ENCODE measurements at regions not wholly inside any gene's neighbourhood (a gene's known extent, or its start where the extent isn't known, plus 50 kb on each side); places are given as distances from the start of the nearest gene placed in this dataset.

DNA sequence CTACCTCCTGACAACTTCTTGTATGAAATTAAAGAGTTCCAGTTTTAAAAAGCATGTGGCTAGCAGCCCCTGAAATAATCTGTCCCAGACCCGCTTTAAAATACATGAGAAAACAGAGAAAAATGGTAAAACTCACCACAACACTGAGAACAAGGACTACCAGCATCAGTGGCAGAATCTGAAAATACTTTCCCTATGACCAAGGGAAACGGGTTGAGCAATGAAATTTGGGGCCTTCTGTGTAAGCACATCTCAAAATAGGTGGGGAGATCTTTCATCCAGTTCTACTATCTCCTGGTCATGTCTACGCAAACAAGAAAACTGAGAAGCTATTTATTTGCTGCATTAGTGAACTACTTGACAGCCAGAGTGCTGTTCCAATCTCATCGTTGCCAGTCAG lies 172.3 kb downstream of the LNPK start:
- no peak for TF ChIP-seq CTCF (IDR thresholded peaks at IDR 0.05; ENCODE audit: insufficient read depth, low read length, poor library complexity, severe bottlenecking)
- DNase-seq (ENCODE audit: extremely low read depth, insufficient read length) = no peak
- H3K27me3 ChIP-seq (replicated peaks; ENCODE audit: control insufficient read depth, insufficient read depth, low read length) = peaks cover 1% of the 10 kb centered on the region; the same call in 1 of the 2 replicates
- no peak overlapping the region for H3K4me3 ChIP-seq (replicated peaks; ENCODE audit: low read depth, low read length)
- H3K36me3 ChIP-seq (ENCODE audit: control insufficient read depth, insufficient read depth, low read length) = no peaks in the 10 kb centered on the region

GRCh38 chr2:175827856-175828255 lies 174.2 kb downstream of the LNPK start:
- TF ChIP-seq CTCF (IDR thresholded peaks at IDR 0.05; ENCODE audit: insufficient read depth, low read length, poor library complexity, severe bottlenecking) = no peak
- H3K27me3 ChIP-seq (replicated peaks; ENCODE audit: control insufficient read depth, insufficient read depth, low read length) = no peaks in the 10 kb centered on the region
- DNase-seq (ENCODE audit: extremely low read depth, insufficient read length) = no peak
- no peaks in the 10 kb centered on the region for H3K36me3 ChIP-seq (ENCODE audit: control insufficient read depth, insufficient read depth, low read length)
- H3K4me3 ChIP-seq (replicated peaks; ENCODE audit: low read depth, low read length) = no peak overlapping the region

GRCh38 chr2:175824243-175824642 lies 177.8 kb downstream of the LNPK start:
- H3K4me3 ChIP-seq (replicated peaks; ENCODE audit: low read depth, low read length) = no peak overlapping the region
- no peaks in the 10 kb centered on the region for H3K27me3 ChIP-seq (replicated peaks; ENCODE audit: control insufficient read depth, insufficient read depth, low read length)

DNA sequence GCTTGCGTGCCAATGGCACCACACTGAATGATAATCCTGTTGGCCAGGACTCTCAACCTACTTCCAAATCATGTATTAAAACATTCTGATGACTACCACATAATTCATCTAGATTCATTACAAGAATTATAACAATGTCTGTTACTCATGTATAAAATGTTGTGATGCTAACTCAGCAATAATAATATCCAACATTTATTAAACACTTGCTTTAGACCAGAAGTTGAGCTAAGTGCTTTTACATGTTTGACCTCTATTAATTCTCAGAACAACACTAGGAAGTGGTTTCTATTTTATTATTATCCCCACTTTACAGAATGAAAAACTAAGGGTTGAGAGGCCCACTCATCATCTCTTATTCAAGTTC lies 178.4 kb downstream of the LNPK start:
- DNase-seq (ENCODE audit: extremely low read depth, insufficient read length) = no peak
- Histone ChIP-seq H3K27me3 (replicated peaks; ENCODE audit: control insufficient read depth, insufficient read depth, low read length) (no peaks in the 10 kb centered on the region), H3K4me3 (replicated peaks; ENCODE audit: low read depth, low read length) (no peak overlapping the region), H3K36me3 (ENCODE audit: control insufficient read depth, insufficient read depth, low read length) (no peaks in the 10 kb centered on the region)
- no peak for TF ChIP-seq CTCF (IDR thresholded peaks at IDR 0.05; ENCODE audit: insufficient read depth, low read length, poor library complexity, severe bottlenecking)

More at GRCh38 chr2:175824243-175824642, 177.8 kb downstream of the LNPK start:
- no peak for DNase-seq (ENCODE audit: extremely low read depth, insufficient read length)
- TF ChIP-seq CTCF (IDR thresholded peaks at IDR 0.05; ENCODE audit: insufficient read depth, low read length, poor library complexity, severe bottlenecking) = no peak
- no peaks in the 10 kb centered on the region for H3K36me3 ChIP-seq (ENCODE audit: control insufficient read depth, insufficient read depth, low read length)

GRCh38 chr2:175823002-175823706 lies 178.9 kb downstream of the LNPK start:
- no peak overlapping the region for H3K4me3 ChIP-seq (replicated peaks; ENCODE audit: low read depth, low read length)
- no peaks in the 10 kb centered on the region for H3K27me3 ChIP-seq (replicated peaks; ENCODE audit: control insufficient read depth, insufficient read depth, low read length)
- H3K36me3 ChIP-seq (ENCODE audit: control insufficient read depth, insufficient read depth, low read length) = no peaks in the 10 kb centered on the region
- no peak for DNase-seq (ENCODE audit: extremely low read depth, insufficient read length)
- no peak for TF ChIP-seq CTCF (IDR thresholded peaks at IDR 0.05; ENCODE audit: insufficient read depth, low read length, poor library complexity, severe bottlenecking)

DNA sequence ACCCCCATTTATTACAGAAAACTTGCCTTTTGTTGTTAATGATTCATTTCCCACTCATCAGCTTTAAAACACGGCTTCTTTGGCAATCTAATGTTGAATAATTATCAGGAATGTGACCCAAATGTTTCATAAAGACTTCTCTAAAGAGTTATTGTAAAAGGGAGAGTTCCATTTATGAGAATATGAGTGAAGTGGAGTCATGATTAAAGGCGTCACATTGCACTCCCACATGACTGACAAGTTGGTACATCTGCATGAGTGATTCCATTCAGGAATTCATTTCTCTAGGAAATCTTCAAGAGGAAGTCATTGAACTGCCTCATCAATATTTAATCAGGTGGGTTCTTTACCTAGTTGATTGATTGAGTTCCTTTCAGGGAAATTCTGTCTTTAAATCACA lies 184.8 kb downstream of the LNPK start:
- no peak for DNase-seq (ENCODE audit: extremely low read depth, insufficient read length)
- no peak for TF ChIP-seq CTCF (IDR thresholded peaks at IDR 0.05; ENCODE audit: insufficient read depth, low read length, poor library complexity, severe bottlenecking)
- Histone ChIP-seq H3K4me3 (replicated peaks; ENCODE audit: low read depth, low read length) (no peak overlapping the region), H3K27me3 (replicated peaks; ENCODE audit: control insufficient read depth, insufficient read depth, low read length) (no peaks in the 10 kb centered on the region), H3K36me3 (ENCODE audit: control insufficient read depth, insufficient read depth, low read length) (no peaks in the 10 kb centered on the region)

Measured in GM06990 (cell line).